Loucy (cell line): ENCODE measurements at regions not wholly inside any gene's neighbourhood (a gene's known extent, or its start where the extent isn't known, plus 50 kb on each side); places are given as distances from the start of the nearest gene placed in this dataset.

Experiments
- H2AFZ ChIP-seq: fragments of 200-600 bp; sonication (generic); 2 replicates; pipeline ENCODE4 v1.6.0; 2016; ENCODE audit warnings: antibody characterized with exemption, mild to moderate bottlenecking, low read length, moderate library complexity
- H3F3A ChIP-seq: fragments of 200-600 bp; 2 replicates; pipeline ENCODE4 v1.6.0; 2016; ENCODE audit warnings: antibody characterized with exemption, low read depth, mild to moderate bottlenecking
- H3K27me3 ChIP-seq: fragments of 200-600 bp; sonication (generic); 2 replicates; pipeline ENCODE4 v1.6.1; 2014; ENCODE audit warnings: low read length, mild to moderate bottlenecking; ENCODE audit not compliant: insufficient read depth, poor library complexity, severe bottlenecking
- H3K36me3 ChIP-seq: fragments of 200-600 bp; sonication (generic); 2 replicates; pipeline ENCODE4 v1.6.1; 2016; ENCODE audit warnings: low read length; ENCODE audit not compliant: insufficient read depth
- H3K4me1 ChIP-seq: fragments of 200-600 bp; sonication (generic); 2 replicates; pipeline ENCODE4 v1.5.1; 2014; ENCODE audit warnings: low read length, mild to moderate bottlenecking; ENCODE audit not compliant: insufficient read depth, poor library complexity, severe bottlenecking
- H3K4me2 ChIP-seq: fragments of 200-600 bp; sonication (generic); 2 replicates; pipeline ENCODE4 v1.6.0; 2014; ENCODE audit warnings: antibody characterized with exemption, low read length, low read depth, mild to moderate bottlenecking; ENCODE audit not compliant: poor library complexity, severe bottlenecking
- H3K4me3 ChIP-seq: fragments of 200-600 bp; sonication (generic); 2 replicates; pipeline ENCODE4 v1.5.1; 2014; ENCODE audit warnings: low read length, mild to moderate bottlenecking, mixed read lengths; ENCODE audit not compliant: poor library complexity, severe bottlenecking
- H3K79me2 ChIP-seq: fragments of 200-600 bp; sonication (generic); 2 replicates; pipeline ENCODE4 v1.6.1; 2014; ENCODE audit warnings: low read length; ENCODE audit not compliant: insufficient read depth
- H3K9ac ChIP-seq: fragments of 200-600 bp; sonication (generic); 2 replicates; pipeline ENCODE4 v1.6.0; 2014; ENCODE audit warnings: mild to moderate bottlenecking, low read depth, low read length, moderate library complexity; ENCODE audit not compliant: poor library complexity, severe bottlenecking
- H3K9me2 ChIP-seq: fragments of 200-600 bp; sonication (generic); replicated peaks from 2 replicates; pipeline ENCODE4 v1.6.1; 2016; ENCODE audit warnings: low read depth, low read length, mixed read lengths
- H3K9me3 ChIP-seq: fragments of 200-600 bp; sonication (generic); 2 replicates; pipeline ENCODE4 v1.6.1; 2014; ENCODE audit warnings: mild to moderate bottlenecking, antibody characterized with exemption, low read length, low read depth; ENCODE audit not compliant: insufficient read depth
- H4K20me1 ChIP-seq: fragments of 200-600 bp; sonication (generic); 2 replicates; pipeline ENCODE4 v1.6.0; 2014; ENCODE audit warnings: antibody characterized with exemption, low read length, mild to moderate bottlenecking; ENCODE audit not compliant: insufficient read depth, poor library complexity, severe bottlenecking
- EZH2phosphoT487 ChIP-seq: fragments of 200-600 bp; IDR thresholded peaks from 2 replicates; pipeline ENCODE4 v1.6.1; 2018; ENCODE audit warnings: antibody characterized with exemption, mild to moderate bottlenecking, moderate library complexity, borderline replicate concordance
- TF ChIP-seq, protein P1 (sequence below): fragments of 200-600 bp; sonication (generic); conservative IDR thresholded peaks from 2 replicates; pipeline ENCODE4 v1.5.1; 2014; ENCODE audit warnings: mild to moderate bottlenecking, antibody characterized with exemption, low read length

DNA sequence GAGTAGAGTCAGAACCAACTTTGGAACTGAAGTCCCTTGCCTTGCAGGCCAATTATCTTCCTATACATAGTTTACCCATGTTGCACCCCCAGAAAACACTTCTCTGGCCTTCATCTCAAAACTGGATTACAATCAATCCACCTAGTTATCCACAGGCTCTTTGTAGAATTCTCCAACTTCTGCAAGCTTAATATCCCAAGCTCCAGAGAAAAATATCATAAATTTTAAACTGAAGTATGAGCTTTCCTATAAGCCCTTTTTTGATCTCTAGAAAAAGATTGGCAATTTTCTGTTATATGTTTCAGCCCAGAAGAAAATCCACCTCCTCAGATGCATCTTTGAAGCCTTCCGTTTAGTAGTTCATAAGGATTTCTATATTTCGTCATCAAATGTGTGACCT is 553.4 kb downstream of the SNAPC1 start:
- Histone ChIP-seq H3K4me1 (no peaks in the 10 kb centered on the region), H3K79me2 (no peaks in the 10 kb centered on the region), H3K36me3 (no peaks in the 10 kb centered on the region), H3K9me2 (no peaks in the 10 kb centered on the region), H2AFZ (no peak overlapping the region), H3K27me3 (no peaks in the 10 kb centered on the region), H3F3A (no peaks in the 10 kb centered on the region), H4K20me1 (no peaks in the 10 kb centered on the region), H3K4me3 (no peak overlapping the region), H3K4me2 (no peak overlapping the region), H3K9me3 (no peaks in the 10 kb centered on the region), H3K9ac (no peak overlapping the region)
- no peak for TF ChIP-seq EZH2phosphoT487
- TF ChIP-seq, protein P1, sequence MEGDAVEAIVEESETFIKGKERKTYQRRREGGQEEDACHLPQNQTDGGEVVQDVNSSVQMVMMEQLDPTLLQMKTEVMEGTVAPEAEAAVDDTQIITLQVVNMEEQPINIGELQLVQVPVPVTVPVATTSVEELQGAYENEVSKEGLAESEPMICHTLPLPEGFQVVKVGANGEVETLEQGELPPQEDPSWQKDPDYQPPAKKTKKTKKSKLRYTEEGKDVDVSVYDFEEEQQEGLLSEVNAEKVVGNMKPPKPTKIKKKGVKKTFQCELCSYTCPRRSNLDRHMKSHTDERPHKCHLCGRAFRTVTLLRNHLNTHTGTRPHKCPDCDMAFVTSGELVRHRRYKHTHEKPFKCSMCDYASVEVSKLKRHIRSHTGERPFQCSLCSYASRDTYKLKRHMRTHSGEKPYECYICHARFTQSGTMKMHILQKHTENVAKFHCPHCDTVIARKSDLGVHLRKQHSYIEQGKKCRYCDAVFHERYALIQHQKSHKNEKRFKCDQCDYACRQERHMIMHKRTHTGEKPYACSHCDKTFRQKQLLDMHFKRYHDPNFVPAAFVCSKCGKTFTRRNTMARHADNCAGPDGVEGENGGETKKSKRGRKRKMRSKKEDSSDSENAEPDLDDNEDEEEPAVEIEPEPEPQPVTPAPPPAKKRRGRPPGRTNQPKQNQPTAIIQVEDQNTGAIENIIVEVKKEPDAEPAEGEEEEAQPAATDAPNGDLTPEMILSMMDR, result no peak

DNA sequence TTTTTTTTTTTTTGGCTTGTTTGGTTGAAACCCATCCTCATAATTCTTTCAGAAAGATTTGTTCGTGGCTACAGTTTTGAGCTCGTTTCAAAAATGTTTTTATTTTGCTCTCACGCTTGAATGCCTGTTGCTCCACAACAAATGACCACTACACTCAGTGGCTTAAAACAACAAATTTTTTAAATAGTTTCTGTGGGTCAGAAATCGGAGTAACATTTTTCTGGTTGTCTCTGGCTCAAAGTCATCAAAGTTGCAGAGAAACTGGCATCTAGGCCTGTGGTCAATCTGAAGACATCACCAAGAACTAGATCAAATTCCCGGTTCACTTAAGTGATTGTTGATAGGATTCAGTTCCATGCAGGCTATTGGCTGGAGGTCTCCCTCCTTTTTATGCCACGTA is 560.0 kb downstream of the SNAPC1 start:
- no peak overlapping the region for H3K9ac ChIP-seq
- H3K4me3 ChIP-seq, result no peak overlapping the region
- H3K4me1 ChIP-seq, result no peaks in the 10 kb centered on the region
- no peaks in the 10 kb centered on the region for H3K9me2 ChIP-seq
- TF ChIP-seq, protein P1, result no peak
- TF ChIP-seq EZH2phosphoT487, result no peak
- no peaks in the 10 kb centered on the region for H3K27me3 ChIP-seq
- H4K20me1 ChIP-seq, result no peaks in the 10 kb centered on the region
- H3K36me3 ChIP-seq, result no peaks in the 10 kb centered on the region
- no peaks in the 10 kb centered on the region for H3K9me3 ChIP-seq
- H3K4me2 ChIP-seq, result no peak overlapping the region
- no peak overlapping the region for H2AFZ ChIP-seq
- no peaks in the 10 kb centered on the region for H3K79me2 ChIP-seq
- no peaks in the 10 kb centered on the region for H3F3A ChIP-seq

DNA sequence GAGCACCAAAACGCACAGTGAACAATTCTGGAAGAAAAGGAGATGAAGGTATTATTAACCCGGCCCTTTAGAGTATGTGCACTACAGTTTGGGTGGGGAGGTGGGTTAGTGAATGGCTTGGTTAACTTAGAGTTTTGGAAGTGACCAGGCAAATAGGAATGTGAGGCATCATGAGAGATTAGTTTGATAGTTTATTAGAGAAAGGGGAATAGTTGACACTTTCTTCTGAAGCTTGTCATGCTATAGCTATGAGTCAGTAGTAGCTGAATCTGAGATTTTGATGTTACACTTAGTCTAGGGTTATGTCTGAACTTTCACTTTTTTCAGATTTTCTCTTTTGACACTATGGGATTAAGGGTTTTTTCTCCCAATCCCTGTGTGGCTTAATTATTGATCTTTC is 567.2 kb downstream of the SNAPC1 start:
- Histone ChIP-seq H3K4me2 (no peak overlapping the region), H3K79me2 (no peaks in the 10 kb centered on the region), H3K4me1 (no peaks in the 10 kb centered on the region), H3K36me3 (no peaks in the 10 kb centered on the region), H4K20me1 (no peaks in the 10 kb centered on the region), H3K9me3 (no peaks in the 10 kb centered on the region), H3K4me3 (no peak overlapping the region), H3K9me2 (no peaks in the 10 kb centered on the region), H3F3A (no peaks in the 10 kb centered on the region), H3K9ac (no peak overlapping the region), H3K27me3 (no peaks in the 10 kb centered on the region), H2AFZ (no peak overlapping the region)
- TF ChIP-seq, protein P1, result no peak
- no peak for TF ChIP-seq EZH2phosphoT487
